DOHH2 (cell line): ENCODE measurements at regions not wholly inside any gene's neighbourhood (a gene's known extent, or its start where the extent isn't known, plus 50 kb on each side); places are given as distances from the start of the nearest gene placed in this dataset.

ENCODE experiments used
- H3F3A ChIP-seq: fragments of 200-600 bp; sonication (generic), shearing (Covaris generic); 2 replicates; pipeline ENCODE4 v1.6.0; 2016; ENCODE audit warnings: antibody characterized with exemption, mild to moderate bottlenecking; ENCODE audit not compliant: control insufficient read depth, insufficient read depth
- H3K27ac ChIP-seq: fragments of 200-600 bp; sonication (generic); 2 replicates; pipeline ENCODE4 v1.5.1; 2014; ENCODE audit warnings: low read depth, mild to moderate bottlenecking, low read length, moderate library complexity
- H3K27me3 ChIP-seq: fragments of 200-600 bp; sonication (generic); 2 replicates; pipeline ENCODE4 v1.6.1; 2014; ENCODE audit warnings: mild to moderate bottlenecking, low read length, mixed read lengths; ENCODE audit not compliant: control insufficient read depth
- H3K36me3 ChIP-seq: fragments of 200-600 bp; sonication (generic); 2 replicates; pipeline ENCODE4 v1.6.1; 2014; ENCODE audit warnings: mild to moderate bottlenecking, low read length, moderate library complexity, mixed read lengths; ENCODE audit not compliant: control insufficient read depth
- H3K4me1 ChIP-seq: fragments of 200-600 bp; sonication (generic); 2 replicates; pipeline ENCODE4 v1.6.1; 2014; ENCODE audit warnings: mild to moderate bottlenecking, low read length, mixed read lengths; ENCODE audit not compliant: control insufficient read depth
- H3K4me2 ChIP-seq: fragments of 200-600 bp; sonication (generic); 2 replicates; pipeline ENCODE4 v1.6.0; 2014; ENCODE audit warnings: mild to moderate bottlenecking, low read length, moderate library complexity
- H3K4me3 ChIP-seq: fragments of 200-600 bp; sonication (generic); 2 replicates; pipeline ENCODE4 v1.5.1; 2014; ENCODE audit warnings: mild to moderate bottlenecking, low read length, mixed read lengths
- H3K79me2 ChIP-seq: fragments of 200-600 bp; sonication (generic); 2 replicates; pipeline ENCODE4 v1.6.1; 2014; ENCODE audit warnings: mild to moderate bottlenecking, low read length, mixed read lengths; ENCODE audit not compliant: control insufficient read depth
- H3K9me2 ChIP-seq: fragments of 200-600 bp; sonication (generic); replicated peaks from 2 replicates; pipeline ENCODE4 v1.6.1; 2014; ENCODE audit warnings: mild to moderate bottlenecking, low read length, mixed read lengths; ENCODE audit not compliant: control insufficient read depth
- H3K9me3 ChIP-seq: fragments of 200-600 bp; sonication (generic); 2 replicates; pipeline ENCODE4 v1.6.1; 2014; ENCODE audit warnings: antibody characterized with exemption, low read length, mixed read lengths; ENCODE audit not compliant: control insufficient read depth, insufficient read depth
- H4K20me1 ChIP-seq: fragments of 200-600 bp; sonication (generic); 2 replicates; pipeline ENCODE4 v1.6.0; 2014; ENCODE audit warnings: low read depth, mild to moderate bottlenecking, antibody characterized with exemption, low read length, moderate library complexity; ENCODE audit not compliant: control insufficient read depth, insufficient read depth
- EZH2phosphoT487 ChIP-seq: fragments of 200-600 bp; sonication (generic); IDR thresholded peaks from 2 replicates; pipeline ENCODE4 v1.6.1; 2017; ENCODE audit warnings: borderline replicate concordance, mild to moderate bottlenecking, antibody characterized with exemption, low read length, moderate library complexity, mixed read lengths
- TF ChIP-seq, protein P1 (sequence below): fragments of 200-600 bp; sonication (generic); IDR thresholded peaks from one replicate; pipeline ENCODE4 v1.5.1; 2014; ENCODE audit warnings: antibody characterized with exemption, mild to moderate bottlenecking, low read depth, low read length; ENCODE audit not compliant: poor library complexity, severe bottlenecking

DNA sequence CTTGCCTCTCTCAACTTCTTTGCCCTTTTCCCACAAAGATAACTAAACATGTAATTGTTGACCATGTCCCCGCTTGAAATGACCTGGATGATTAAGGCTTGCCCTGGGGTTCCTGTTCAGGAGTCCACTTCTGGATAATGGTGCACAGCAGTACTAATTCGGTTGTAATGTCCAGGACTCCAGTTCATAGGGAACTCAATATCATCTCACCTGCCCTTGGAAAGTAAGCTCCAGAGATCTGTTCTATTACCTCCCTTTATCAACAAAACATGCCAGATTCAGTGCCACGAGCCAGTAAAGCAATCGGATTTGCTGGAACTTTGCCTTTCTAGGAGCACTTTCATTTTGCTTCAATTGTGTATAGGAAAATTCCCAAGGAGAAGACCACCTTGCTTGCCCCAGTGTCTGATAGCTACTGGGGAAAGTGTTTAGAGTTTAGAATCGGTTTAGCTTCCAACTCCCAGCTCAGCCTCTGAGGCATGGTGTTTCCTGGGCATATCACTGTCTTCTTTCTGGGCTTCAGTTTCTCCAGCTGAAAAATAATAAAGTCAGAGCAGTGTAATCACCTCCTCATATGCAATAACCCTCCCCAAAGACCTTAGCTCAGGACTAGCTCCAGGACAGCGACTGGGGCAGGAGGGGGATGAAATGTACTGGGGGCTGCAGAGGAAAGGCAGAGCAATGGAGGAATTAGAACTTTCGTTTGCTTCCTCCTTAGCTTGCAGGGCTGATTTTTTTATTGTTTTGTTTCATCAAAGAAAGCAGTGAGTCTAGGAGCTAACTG, 162.6 kb upstream of the CYRIA start:
- TF ChIP-seq EZH2phosphoT487: no peak
- TF ChIP-seq, protein P1, sequence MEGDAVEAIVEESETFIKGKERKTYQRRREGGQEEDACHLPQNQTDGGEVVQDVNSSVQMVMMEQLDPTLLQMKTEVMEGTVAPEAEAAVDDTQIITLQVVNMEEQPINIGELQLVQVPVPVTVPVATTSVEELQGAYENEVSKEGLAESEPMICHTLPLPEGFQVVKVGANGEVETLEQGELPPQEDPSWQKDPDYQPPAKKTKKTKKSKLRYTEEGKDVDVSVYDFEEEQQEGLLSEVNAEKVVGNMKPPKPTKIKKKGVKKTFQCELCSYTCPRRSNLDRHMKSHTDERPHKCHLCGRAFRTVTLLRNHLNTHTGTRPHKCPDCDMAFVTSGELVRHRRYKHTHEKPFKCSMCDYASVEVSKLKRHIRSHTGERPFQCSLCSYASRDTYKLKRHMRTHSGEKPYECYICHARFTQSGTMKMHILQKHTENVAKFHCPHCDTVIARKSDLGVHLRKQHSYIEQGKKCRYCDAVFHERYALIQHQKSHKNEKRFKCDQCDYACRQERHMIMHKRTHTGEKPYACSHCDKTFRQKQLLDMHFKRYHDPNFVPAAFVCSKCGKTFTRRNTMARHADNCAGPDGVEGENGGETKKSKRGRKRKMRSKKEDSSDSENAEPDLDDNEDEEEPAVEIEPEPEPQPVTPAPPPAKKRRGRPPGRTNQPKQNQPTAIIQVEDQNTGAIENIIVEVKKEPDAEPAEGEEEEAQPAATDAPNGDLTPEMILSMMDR: no peak
- peaks cover 8% of the 10 kb centered on the region for H3K4me1 ChIP-seq
- no peak overlapping the region for H3K4me3 ChIP-seq
- H3K9me2 ChIP-seq: no peaks in the 10 kb centered on the region
- no peaks in the 10 kb centered on the region for H3F3A ChIP-seq
- H3K27me3 ChIP-seq: no peaks in the 10 kb centered on the region
- no peaks in the 10 kb centered on the region for H3K36me3 ChIP-seq
- no peaks in the 10 kb centered on the region for H3K9me3 ChIP-seq
- no peak overlapping the region for H3K4me2 ChIP-seq
- no peak overlapping the region for H3K27ac ChIP-seq
- no peaks in the 10 kb centered on the region for H3K79me2 ChIP-seq
- no peaks in the 10 kb centered on the region for H4K20me1 ChIP-seq

DNA sequence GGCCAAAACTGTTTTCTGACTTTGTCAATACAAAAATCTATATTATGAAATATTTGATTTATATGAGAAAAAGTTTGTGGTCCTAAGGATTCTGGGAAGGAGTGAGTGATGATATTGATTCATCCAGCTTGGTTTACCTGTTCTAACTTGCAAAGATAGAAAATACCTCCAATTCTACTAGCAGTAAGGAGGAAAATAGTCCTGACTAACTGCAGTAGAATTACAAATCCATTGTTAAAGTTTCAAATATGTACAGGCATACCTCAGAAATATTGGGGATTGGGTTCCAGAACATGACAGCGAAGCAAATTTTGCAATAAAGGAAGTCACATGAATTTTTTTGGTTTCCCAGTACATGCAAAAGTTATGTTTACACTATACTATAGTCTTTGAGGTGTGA, 158.8 kb upstream of the CYRIA start:
- TF ChIP-seq, protein P1: no peak
- no peak for TF ChIP-seq EZH2phosphoT487
- Histone ChIP-seq H3K9me2 (no peaks in the 10 kb centered on the region), H3K79me2 (no peaks in the 10 kb centered on the region), H3F3A (no peaks in the 10 kb centered on the region), H3K27me3 (no peaks in the 10 kb centered on the region), H4K20me1 (no peaks in the 10 kb centered on the region), H3K4me1 (no peaks in the 10 kb centered on the region), H3K4me2 (no peak overlapping the region), H3K9me3 (no peaks in the 10 kb centered on the region), H3K27ac (no peak overlapping the region), H3K4me3 (no peak overlapping the region), H3K36me3 (no peaks in the 10 kb centered on the region)

DNA sequence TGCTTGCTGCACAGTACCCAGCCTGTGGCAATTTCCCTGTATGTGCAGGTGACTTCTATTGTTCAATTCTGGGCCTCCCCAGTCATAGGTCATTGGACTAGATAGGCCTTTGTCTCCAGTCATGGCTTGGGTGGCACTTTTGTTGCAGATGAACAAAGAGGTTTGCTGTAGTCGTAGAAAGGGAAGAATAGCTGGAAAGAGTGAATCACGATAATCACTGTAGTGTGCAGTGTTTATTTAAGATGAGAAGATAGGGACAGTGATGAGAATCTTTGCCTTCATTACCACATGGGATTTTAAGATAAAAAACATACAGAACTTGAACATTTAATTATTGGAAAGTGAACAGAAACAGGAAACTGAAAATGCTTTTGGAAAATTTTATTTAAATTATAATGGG, 156.1 kb upstream of the CYRIA start:
- H3K4me1 ChIP-seq: no peaks in the 10 kb centered on the region
- H3F3A ChIP-seq: no peaks in the 10 kb centered on the region
- no peaks in the 10 kb centered on the region for H4K20me1 ChIP-seq
- H3K9me3 ChIP-seq: no peaks in the 10 kb centered on the region
- TF ChIP-seq, protein P1: no peak
- TF ChIP-seq EZH2phosphoT487: no peak
- H3K36me3 ChIP-seq: no peaks in the 10 kb centered on the region
- H3K27ac ChIP-seq: no peak overlapping the region
- H3K9me2 ChIP-seq: no peaks in the 10 kb centered on the region
- no peaks in the 10 kb centered on the region for H3K79me2 ChIP-seq
- H3K27me3 ChIP-seq: no peaks in the 10 kb centered on the region
- no peak overlapping the region for H3K4me3 ChIP-seq
- H3K4me2 ChIP-seq: no peak overlapping the region
